ENCODE measurements at regions not wholly inside any gene's neighbourhood (a gene's known extent, or its start where the extent isn't known, plus 50 kb on each side); places are given as distances from the start of the nearest gene placed in this dataset.

GRCh38 chr15:79170256-79170664, 79.7 kb upstream of the RASGRF1 start:
- DNase-seq (ENCODE audit: low read depth, low spot score) (no peak), ATAC-seq (peak; percentile 40)
- intact Hi-C loops (cut with micrococcal nuclease) = no loop called here
- no peaks in the 10 kb centered on the region for H3K79me2 ChIP-seq (ENCODE audit: insufficient read depth, low read length)
- H3K36me3 ChIP-seq (ENCODE audit: control insufficient read depth in 1 of 2, insufficient read depth in 2 of 2, low read length in 2 of 2) = no peaks in the 10 kb centered on the region
- ChIA-PET RAD21 (ENCODE audit: low non-redundant PET in 1 of 2, low total read pairs in 2 of 2, uncharacterized antibody in 2 of 2, unreplicated experiment in 2 of 2) (no interaction called here), POLR2A (interaction anchor here (0.9 to 2.0 kb wide), 2 partner anchors 8 to 13 kb away, joined by 3 to 7 read pairs; no protein-coding TSS in a partner anchor), CTCF (interaction anchor here (0.6 to 3.0 kb wide), 3 partner anchors 14 to 163 kb away, joined by 3 to 27 read pairs (median 4); no protein-coding TSS in a partner anchor)
- peak overlapping the region in 1 of 2 experiments; percentile 47; a peak in 2 of 4 replicates for H3K4me3 ChIP-seq (replicated peaks in 1 of 2; ENCODE audit: low read depth in 1 of 2, low read length in 2 of 2)
- H3K27ac ChIP-seq (ENCODE audit: low read depth, low read length) = no peak overlapping the region
- H3K27me3 ChIP-seq (ENCODE audit: insufficient read depth, low read length) = no peaks in the 10 kb centered on the region
- BruUV-seq (replicated peaks) = no TSS peak
- H2AFZ ChIP-seq (ENCODE audit: low read depth, low read length, poor library complexity, severe bottlenecking) = peak overlapping the region; percentile 99
- H3K4me2 ChIP-seq (ENCODE audit: low read length) = peak overlapping the region; percentile 89
- H3K9me2 ChIP-seq (ENCODE audit: insufficient read depth) = no peaks in the 10 kb centered on the region
- H3K9ac ChIP-seq (ENCODE audit: low read length) = peak overlapping the region; percentile 2; the same call in 1 of the 2 replicates
- H4K20me1 ChIP-seq (ENCODE audit: insufficient read depth) = no peaks in the 10 kb centered on the region
- peaks cover 25 to 41% of the 10 kb centered on the region in 2 experiments for H3K4me1 ChIP-seq (ENCODE audit: control insufficient read depth in 1 of 2, insufficient read depth in 2 of 2, low read length in 2 of 2)
- no peaks in the 10 kb centered on the region for H3K9me3 ChIP-seq (ENCODE audit: control insufficient read depth in 1 of 2, insufficient read depth in 1 of 2, low read depth in 1 of 2, low read length in 2 of 2)
- TF ChIP-seq TCF7L2 (IDR thresholded peaks at IDR 0.05; ENCODE audit: borderline replicate concordance, extremely low read depth, insufficient read depth, insufficient read length) (no peak), MAX (IDR thresholded peaks at IDR 0.05) (peak; percentile 46; the same call in 1 of the 2 replicates), SRF (IDR thresholded peaks at IDR 0.05; ENCODE audit: low read depth) (no peak), ZNF274 (IDR thresholded peaks at IDR 0.05; ENCODE audit: low read depth, low read length) (no peak), FOSL1 (IDR thresholded peaks at IDR 0.05; ENCODE audit: low read depth) (peak; percentile 39; the same call in 1 of the 2 replicates), ZFX (IDR thresholded peaks at IDR 0.05) (no peak), CEBPB (IDR thresholded peaks at IDR 0.05; ENCODE audit: low read depth) (no peak), CBX3 (IDR thresholded peaks at IDR 0.05; ENCODE audit: low read depth) (no peak), ZBTB33 (IDR thresholded peaks at IDR 0.05; ENCODE audit: extremely low read depth, insufficient replicate concordance, low read length) (no peak), CTCF (IDR thresholded peaks at IDR 0.05 in 2 of 3, conservative IDR thresholded peaks at IDR 0.05 in 1 of 3; ENCODE audit: borderline replicate concordance in 1 of 3, insufficient read depth in 1 of 3, low read depth in 2 of 3, low read length in 2 of 3) (no peak), SP1 (IDR thresholded peaks at IDR 0.05; ENCODE audit: low read depth) (peak; percentile 52; the same call in 1 of the 2 replicates), POLR2A (IDR thresholded peaks at IDR 0.05; ENCODE audit: borderline replicate concordance, extremely low read depth, insufficient read depth, insufficient read length) (no peak), RAD21 (IDR thresholded peaks at IDR 0.05; ENCODE audit: low read depth) (no peak), ATF3 (IDR thresholded peaks at IDR 0.05) (no peak), YY1 (IDR thresholded peaks at IDR 0.05; ENCODE audit: extremely low read depth, insufficient replicate concordance, low read depth, low read length) (no peak), JUND (IDR thresholded peaks at IDR 0.05) (peak; percentile 35; the same call in 1 of the 2 replicates), ELF1 (IDR thresholded peaks at IDR 0.05; ENCODE audit: borderline replicate concordance, low read depth) (no peak), EGR1 (IDR thresholded peaks at IDR 0.05; ENCODE audit: low read depth) (no peak), POLR2AphosphoS5 (IDR thresholded peaks at IDR 0.05; ENCODE audit: low read depth, low read length) (no peak), REST (IDR thresholded peaks at IDR 0.05; ENCODE audit: low read depth) (no peak), EZH2phosphoT487 (IDR thresholded peaks at IDR 0.05; ENCODE audit: borderline replicate concordance) (no peak)
